HG02642 (cell line): ENCODE measurements at regions not wholly inside any gene's neighbourhood (a gene's known extent, or its start where the extent isn't known, plus 50 kb on each side); places are given as distances from the start of the nearest gene placed in this dataset.

Source experiments
- ATAC-seq: cut with Tn5 transposase; IDR thresholded peaks from one replicate; pipeline ENCODE4 v1.9.1; 2021; ENCODE audit warnings: mild to moderate bottlenecking; ENCODE audit not compliant: unreplicated experiment, poor library complexity

- ATAC-seq: no peak
Observed at GRCh38 chr3:3288255-3288654, 108.8 kb upstream of the CRBN start.

GRCh38 chr3:3286014-3286413 lies 106.5 kb upstream of the CRBN start:
- ATAC-seq: no peak

- ATAC-seq: no peak
Observed at GRCh38 chr3:3281024-3281423, 101.5 kb upstream of the CRBN start.

GRCh38 chr3:3280396-3280795 lies 100.9 kb upstream of the CRBN start:
- ATAC-seq: no peak

- ATAC-seq: no peak
Observed at GRCh38 chr3:3278073-3278472, 98.6 kb upstream of the CRBN start.

- ATAC-seq: no peak
Observed at GRCh38 chr3:3276630-3277029, 97.1 kb upstream of the CRBN start.

GRCh38 chr3:3264796-3265195 lies 85.3 kb upstream of the CRBN start:
- ATAC-seq: no peak

GRCh38 chr3:3260870-3261269 lies 81.4 kb upstream of the CRBN start:
- no peak for ATAC-seq

GRCh38 chr3:3259181-3259580 lies 79.7 kb upstream of the CRBN start:
- no peak for ATAC-seq

GRCh38 chr3:3258281-3258680 lies 78.8 kb upstream of the CRBN start:
- ATAC-seq: no peak

- no peak for ATAC-seq
Observed at GRCh38 chr3:3241596-3241995, 62.1 kb upstream of the CRBN start.

GRCh38 chr3:3240986-3241385 lies 61.5 kb upstream of the CRBN start:
- ATAC-seq: no peak

GRCh38 chr3:3237979-3238378 lies 58.5 kb upstream of the CRBN start:
- ATAC-seq: no peak

- ATAC-seq: no peak
Observed at GRCh38 chr3:3232251-3232650, 52.8 kb upstream of the CRBN start.
